HepG2 (cell line): ENCODE measurements at regions not wholly inside any gene's neighbourhood (a gene's known extent, or its start where the extent isn't known, plus 50 kb on each side); places are given as distances from the start of the nearest gene placed in this dataset.

Experiments used
- ATAC-seq: fragments of 200-7000 bp; cut with Tn5 transposase; 3 replicates; pipeline ENCODE4 v1.9.1; 2020; ENCODE audit warnings: mild to moderate bottlenecking, moderate library complexity
- BruUV-seq: library from RNA; stranded (reverse); fragments of 400-500 nt; replicated peaks from 2 replicates; lab custom pipeline; 2021; lab: Mats Ljungman, UMichigan
- CTCF ChIA-PET: fragments of 300-600 bp; formaldehyde crosslinking; extraction: SDS; loops from one replicate; lab custom pipeline; 2021; ENCODE audit warnings: low total read pairs, inconsistent platforms, low intra/inter-chr PET ratio; lab: Yijun Ruan, JAX
- POLR2A ChIA-PET: fragments of 350-600 bp; sonication (Branson Sonifier 250); formaldehyde crosslinking; loops from one replicate; lab custom pipeline; 2020; ENCODE audit warnings: antibody characterized with exemption, inconsistent platforms; lab: Yijun Ruan, JAX
- DNase-seq: peaks from one replicate; pipeline ENCODE4 v3.0.0-alpha.2; 2015; ENCODE audit warnings: low spot score
- FAIRE-seq: peaks from 3 replicates; lab custom pipeline; 2011; peaks lifted over from hg19 to GRCh38; lab: Jason Lieb, UNC
- H2AFZ ChIP-seq: one replicate; pipeline ENCODE4 v1.6.1; 2011; ENCODE audit warnings: low read length, inconsistent platforms
- H3K27ac ChIP-seq: fragments of 300-600 bp; 3 replicates; pipeline ENCODE4 v1.8.0; 2011; ENCODE audit warnings: mixed run types, mild to moderate bottlenecking, mixed read lengths, low read length, inconsistent platforms; ENCODE audit not compliant: insufficient read depth; ENCODE audit errors: extremely low read length
- H3K27me3 ChIP-seq, 2 experiments: fragments of 200-600 bp in 1 of 2; 2 replicates in 1 of 2; 3 replicates in 1 of 2; pipeline versions ENCODE4 v1.6.0 to v1.8.0; 2011; ENCODE audit warnings: low read length in 2 of 2, mild to moderate bottlenecking in 2 of 2, moderate library complexity in 2 of 2, inconsistent platforms in 1 of 2; ENCODE audit not compliant: insufficient read depth in 2 of 2, control insufficient read depth in 1 of 2
- H3K36me3 ChIP-seq, 2 experiments: fragments of 200-600 bp in 1 of 2; replicated peaks in 1 of 2; 2 replicates in 1 of 2; 3 replicates in 1 of 2; pipeline versions ENCODE4 v1.5.1 to v1.8.0; 2011; ENCODE audit warnings: low read length in 2 of 2, inconsistent platforms in 1 of 2; ENCODE audit not compliant: insufficient read depth in 2 of 2, control insufficient read depth in 1 of 2
- H3K4me1 ChIP-seq: 2 replicates; pipeline ENCODE4 v1.5.1; 2012; ENCODE audit warnings: low read length, inconsistent platforms; ENCODE audit not compliant: insufficient read depth
- H3K4me2 ChIP-seq: 2 replicates; pipeline ENCODE4 v1.6.0; 2011; ENCODE audit warnings: low read depth, low read length, inconsistent platforms
- H3K4me3 ChIP-seq, 3 experiments: fragments of 200-600 bp in 1 of 3; sonication (generic), shearing (Covaris generic) in 1 of 3; replicated peaks in 1 of 3; 2 replicates each; pipeline ENCODE4 v1.5.1; 2011 to 2016; ENCODE audit warnings: low read length in 3 of 3, inconsistent platforms in 2 of 3, low read depth in 2 of 3, mild to moderate bottlenecking in 2 of 3, control low read depth in 1 of 3, mixed read lengths in 1 of 3; ENCODE audit not compliant: insufficient read depth in 1 of 3
- H3K79me2 ChIP-seq: one replicate; pipeline ENCODE4 v1.6.1; 2011; ENCODE audit warnings: low read length, inconsistent platforms; ENCODE audit not compliant: insufficient read depth
- H3K9ac ChIP-seq: 2 replicates; pipeline ENCODE4 v1.6.0; 2011; ENCODE audit warnings: mild to moderate bottlenecking, low read depth, low read length, inconsistent platforms; ENCODE audit not compliant: insufficient read depth
- H3K9me3 ChIP-seq: 2 replicates; pipeline ENCODE4 v1.5.1; 2012; ENCODE audit warnings: mild to moderate bottlenecking, low read length
- H4K20me1 ChIP-seq: 2 replicates; pipeline ENCODE4 v1.6.0; 2011; ENCODE audit warnings: inconsistent platforms, mild to moderate bottlenecking, low read length, moderate library complexity; ENCODE audit not compliant: insufficient read depth
- EEA1 ChIP-seq: sonication (generic); formaldehyde crosslinking; IDR thresholded peaks from 2 replicates; pipeline ENCODE4 v1.5.1; 2020; ENCODE audit warnings: mild to moderate bottlenecking, missing genetic modification reagents, borderline replicate concordance
- FOSL2 ChIP-seq: sonication (generic); formaldehyde crosslinking; IDR thresholded peaks from 2 replicates; pipeline ENCODE4 v1.4.0; 2020; ENCODE audit warnings: missing genetic modification reagents
- FOXA1 ChIP-seq, 2 experiments: fragments of 450-650 bp in 1 of 2; sonication (generic) in 1 of 2; formaldehyde crosslinking in 1 of 2; IDR thresholded peaks; 2 replicates each; pipeline versions ENCODE4 v1.4.0 to v1.6.1; 2016 to 2020; ENCODE audit warnings: missing genetic modification reagents in 1 of 2
- NPAS2 ChIP-seq: sonication (generic); formaldehyde crosslinking; IDR thresholded peaks from 2 replicates; pipeline ENCODE4 v1.8.0; 2022; ENCODE audit warnings: mild to moderate bottlenecking, missing genetic modification reagents, borderline replicate concordance
- SIN3B ChIP-seq: fragments of 150-350 bp; IDR thresholded peaks from 2 replicates; pipeline ENCODE4 v1.6.1; 2014; ENCODE audit warnings: low read length
- ZNF569 ChIP-seq: sonication (generic); formaldehyde crosslinking; IDR thresholded peaks from 2 replicates; pipeline ENCODE4 v1.5.0; 2020; ENCODE audit warnings: mild to moderate bottlenecking, missing genetic modification reagents, moderate library complexity, borderline replicate concordance
- WGBS: methylation state at CpG from one replicate; pipeline ENCODE4 v1.1.6; 2017; ENCODE audit warnings: low lambda C conversion rate; 5-methylcytosine and 5-hydroxymethylcytosine counted together
- in situ Hi-C: cut with HindIII; loops from 2 replicates; pipeline ENCODE4 v1.10.0; 2017; ENCODE audit warnings: low pct_unique_long_range_greater_than_20kb; ENCODE audit not compliant: extremely low pct_ligation_motif_present
- intact Hi-C: fragments of 100-400 bp; cut with micrococcal nuclease; formaldehyde crosslinking; loops from one replicate; pipeline ENCODE4 v1.10.0; 2022; ENCODE audit not compliant: unreplicated experiment
- TF ChIP-seq, protein P1 (sequence below): sonication (generic); formaldehyde crosslinking; IDR thresholded peaks from 2 replicates; pipeline ENCODE4 v1.5.0; 2020; ENCODE audit warnings: mild to moderate bottlenecking, missing genetic modification reagents
- TF ChIP-seq, protein P2 (sequence below): sonication (generic); formaldehyde crosslinking; IDR thresholded peaks from 2 replicates; pipeline ENCODE4 v1.4.0; 2020; ENCODE audit warnings: mild to moderate bottlenecking, low read depth, missing genetic modification reagents
- TF ChIP-seq, protein P3 (sequence below): IDR thresholded peaks from 2 replicates; pipeline ENCODE4 v1.6.1; 2012; ENCODE audit warnings: inconsistent platforms
- TF ChIP-seq, protein P4 (sequence below): sonication (generic); formaldehyde crosslinking; conservative IDR thresholded peaks from 2 replicates; pipeline ENCODE4 v1.8.0; 2022; ENCODE audit warnings: missing genetic modification reagents
- TF ChIP-seq, protein P5 (sequence below): sonication (generic); formaldehyde crosslinking; IDR thresholded peaks from 2 replicates; pipeline ENCODE4 v1.5.0; 2020; ENCODE audit warnings: missing genetic modification reagents, mild to moderate bottlenecking, borderline replicate concordance
- TF ChIP-seq, protein P6 (sequence below): sonication (generic); formaldehyde crosslinking; IDR thresholded peaks from 2 replicates; pipeline ENCODE4 v1.5.0; 2020; ENCODE audit warnings: missing genetic modification reagents, mild to moderate bottlenecking, borderline replicate concordance

DNA sequence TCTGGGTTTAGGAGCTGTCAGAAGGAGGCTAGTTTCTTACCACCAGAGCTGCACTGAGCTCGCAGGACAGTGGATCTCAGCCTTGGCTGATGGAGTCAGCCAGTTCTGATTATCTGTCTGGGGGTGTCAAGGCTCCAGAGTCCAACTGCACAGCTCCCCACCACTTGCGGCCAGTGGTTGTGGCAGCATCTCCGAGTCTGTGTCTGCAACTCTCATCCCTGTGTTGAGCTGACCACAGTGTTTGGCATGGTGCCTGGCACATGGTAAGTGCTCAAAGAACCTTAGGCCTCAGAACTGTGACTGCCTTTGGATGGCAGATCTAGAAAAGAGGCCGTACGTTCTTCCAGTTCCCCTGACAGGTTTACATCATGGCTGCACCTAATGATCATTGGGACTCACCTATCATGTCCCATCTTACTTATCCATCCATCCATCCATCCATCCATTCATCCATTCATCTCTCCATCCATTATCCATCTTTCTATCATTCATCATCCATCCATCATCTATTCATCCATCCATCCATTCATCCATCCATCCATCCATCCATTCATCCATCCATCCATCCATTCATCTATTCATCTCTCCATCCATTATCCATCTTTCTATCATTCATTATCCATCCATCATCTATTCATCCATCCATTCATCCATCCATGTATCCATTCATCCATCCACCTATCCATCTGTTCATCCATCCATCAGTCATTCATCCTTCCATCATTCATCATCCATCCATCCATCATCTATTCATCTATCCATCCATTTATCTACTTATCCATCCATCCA, 114.5 kb downstream of the CRYAA start (continued):
- TF ChIP-seq, protein P1, sequence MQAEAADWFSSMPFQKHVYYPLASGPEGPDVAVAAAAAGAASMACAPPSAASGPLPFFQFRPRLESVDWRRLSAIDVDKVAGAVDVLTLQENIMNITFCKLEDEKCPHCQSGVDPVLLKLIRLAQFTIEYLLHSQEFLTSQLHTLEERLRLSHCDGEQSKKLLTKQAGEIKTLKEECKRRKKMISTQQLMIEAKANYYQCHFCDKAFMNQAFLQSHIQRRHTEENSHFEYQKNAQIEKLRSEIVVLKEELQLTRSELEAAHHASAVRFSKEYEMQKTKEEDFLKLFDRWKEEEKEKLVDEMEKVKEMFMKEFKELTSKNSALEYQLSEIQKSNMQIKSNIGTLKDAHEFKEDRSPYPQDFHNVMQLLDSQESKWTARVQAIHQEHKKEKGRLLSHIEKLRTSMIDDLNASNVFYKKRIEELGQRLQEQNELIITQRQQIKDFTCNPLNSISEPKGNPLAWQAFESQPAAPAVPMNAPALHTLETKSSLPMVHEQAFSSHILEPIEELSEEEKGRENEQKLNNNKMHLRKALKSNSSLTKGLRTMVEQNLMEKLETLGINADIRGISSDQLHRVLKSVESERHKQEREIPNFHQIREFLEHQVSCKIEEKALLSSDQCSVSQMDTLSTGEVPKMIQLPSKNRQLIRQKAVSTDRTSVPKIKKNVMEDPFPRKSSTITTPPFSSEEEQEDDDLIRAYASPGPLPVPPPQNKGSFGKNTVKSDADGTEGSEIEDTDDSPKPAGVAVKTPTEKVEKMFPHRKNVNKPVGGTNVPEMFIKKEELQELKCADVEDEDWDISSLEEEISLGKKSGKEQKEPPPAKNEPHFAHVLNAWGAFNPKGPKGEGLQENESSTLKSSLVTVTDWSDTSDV (CRISPR knock-in tag) = no peak
- TF ChIP-seq FOXA1 (IDR thresholded peaks at IDR 0.05) (peak; percentile 40; the same call in 1 of the 2 replicates), FOXA1 (CRISPR knock-in tag; IDR thresholded peaks at IDR 0.05) (no peak)
- TF ChIP-seq, protein P2, sequence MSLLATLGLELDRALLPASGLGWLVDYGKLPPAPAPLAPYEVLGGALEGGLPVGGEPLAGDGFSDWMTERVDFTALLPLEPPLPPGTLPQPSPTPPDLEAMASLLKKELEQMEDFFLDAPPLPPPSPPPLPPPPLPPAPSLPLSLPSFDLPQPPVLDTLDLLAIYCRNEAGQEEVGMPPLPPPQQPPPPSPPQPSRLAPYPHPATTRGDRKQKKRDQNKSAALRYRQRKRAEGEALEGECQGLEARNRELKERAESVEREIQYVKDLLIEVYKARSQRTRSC = no peak

DNA sequence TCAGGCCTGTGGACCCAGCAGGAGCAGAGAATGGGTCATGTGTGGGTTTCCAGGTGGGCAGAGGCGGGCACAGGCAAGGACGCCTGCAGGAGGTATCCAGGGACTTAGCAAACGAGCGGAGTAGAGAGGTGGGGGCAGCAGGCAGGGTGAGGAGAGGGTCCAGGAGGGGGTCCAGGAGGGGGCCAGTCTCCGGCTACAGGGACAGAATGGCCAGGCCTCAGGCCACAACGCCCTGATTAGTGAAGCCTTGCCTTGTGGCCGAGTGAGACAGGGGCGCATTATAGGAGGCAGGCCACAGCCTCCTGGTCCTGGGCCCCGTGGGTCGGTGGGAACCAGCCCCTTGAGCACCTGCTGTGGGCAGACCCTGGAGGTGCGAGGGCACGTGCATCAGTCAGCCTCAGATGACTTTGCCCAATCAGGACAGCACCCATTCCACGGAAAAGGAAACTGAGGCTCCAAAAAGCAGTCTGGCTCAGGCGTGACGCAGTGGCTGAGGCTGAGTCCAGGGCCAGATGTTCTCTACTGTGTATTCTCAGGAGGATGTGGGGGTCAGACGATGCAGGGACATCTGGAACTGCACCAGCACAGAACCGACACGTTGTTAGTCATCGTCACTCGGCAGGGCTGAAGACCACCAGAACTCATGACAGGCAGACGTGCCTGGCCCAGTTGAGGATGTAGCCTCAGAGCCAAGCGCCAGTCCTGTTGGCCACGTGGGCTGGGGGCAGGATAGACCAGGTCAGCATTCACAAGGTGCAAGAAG, 113.7 kb downstream of the CRYAA start:
- in situ Hi-C loops (no loop called here), intact Hi-C loops (no loop called here)
- BruUV-seq = no TSS peak
- Histone ChIP-seq H3K9me3 (no peaks in the 10 kb centered on the region), H3K9ac (no peak overlapping the region), H3K4me2 (no peak overlapping the region), H3K27me3 (peaks cover 0 to 2% of the 10 kb centered on the region in 2 experiments; a peak in 1 of 5 replicates), H2AFZ (no peak overlapping the region), H3K79me2 (no peaks in the 10 kb centered on the region), H3K4me1 (peaks cover 41% of the 10 kb centered on the region), H3K4me3 (no peak overlapping the region), H3K27ac (no peak overlapping the region), H4K20me1 (no peaks in the 10 kb centered on the region), H3K36me3 (no peaks in the 10 kb centered on the region)
- WGBS = 62% methylated on average over 16 of the region's 23 CpGs
- FAIRE-seq = no peak
- CTCF ChIA-PET = no interaction called here
- ATAC-seq = no peak; the same call in 2 of the 3 replicates
- DNase-seq = no peak
- POLR2A ChIA-PET = interaction anchor here (1.1 kb wide), 1 partner anchor 14 kb away, joined by 3 read pairs; no protein-coding TSS in a partner anchor
- no peak for TF ChIP-seq SIN3B
- no peak for TF ChIP-seq ZNF569 (CRISPR knock-in tag)
- TF ChIP-seq, protein P3, sequence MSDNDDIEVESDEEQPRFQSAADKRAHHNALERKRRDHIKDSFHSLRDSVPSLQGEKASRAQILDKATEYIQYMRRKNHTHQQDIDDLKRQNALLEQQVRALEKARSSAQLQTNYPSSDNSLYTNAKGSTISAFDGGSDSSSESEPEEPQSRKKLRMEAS = no peak
- TF ChIP-seq, protein P4, sequence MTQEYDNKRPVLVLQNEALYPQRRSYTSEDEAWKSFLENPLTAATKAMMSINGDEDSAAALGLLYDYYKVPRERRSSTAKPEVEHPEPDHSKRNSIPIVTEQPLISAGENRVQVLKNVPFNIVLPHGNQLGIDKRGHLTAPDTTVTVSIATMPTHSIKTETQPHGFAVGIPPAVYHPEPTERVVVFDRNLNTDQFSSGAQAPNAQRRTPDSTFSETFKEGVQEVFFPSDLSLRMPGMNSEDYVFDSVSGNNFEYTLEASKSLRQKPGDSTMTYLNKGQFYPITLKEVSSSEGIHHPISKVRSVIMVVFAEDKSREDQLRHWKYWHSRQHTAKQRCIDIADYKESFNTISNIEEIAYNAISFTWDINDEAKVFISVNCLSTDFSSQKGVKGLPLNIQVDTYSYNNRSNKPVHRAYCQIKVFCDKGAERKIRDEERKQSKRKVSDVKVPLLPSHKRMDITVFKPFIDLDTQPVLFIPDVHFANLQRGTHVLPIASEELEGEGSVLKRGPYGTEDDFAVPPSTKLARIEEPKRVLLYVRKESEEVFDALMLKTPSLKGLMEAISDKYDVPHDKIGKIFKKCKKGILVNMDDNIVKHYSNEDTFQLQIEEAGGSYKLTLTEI (CRISPR knock-in tag) = no peak
- no peak for TF ChIP-seq NPAS2 (CRISPR knock-in tag)
- TF ChIP-seq FOSL2 (CRISPR knock-in tag) = no peak
- TF ChIP-seq, protein P5, sequence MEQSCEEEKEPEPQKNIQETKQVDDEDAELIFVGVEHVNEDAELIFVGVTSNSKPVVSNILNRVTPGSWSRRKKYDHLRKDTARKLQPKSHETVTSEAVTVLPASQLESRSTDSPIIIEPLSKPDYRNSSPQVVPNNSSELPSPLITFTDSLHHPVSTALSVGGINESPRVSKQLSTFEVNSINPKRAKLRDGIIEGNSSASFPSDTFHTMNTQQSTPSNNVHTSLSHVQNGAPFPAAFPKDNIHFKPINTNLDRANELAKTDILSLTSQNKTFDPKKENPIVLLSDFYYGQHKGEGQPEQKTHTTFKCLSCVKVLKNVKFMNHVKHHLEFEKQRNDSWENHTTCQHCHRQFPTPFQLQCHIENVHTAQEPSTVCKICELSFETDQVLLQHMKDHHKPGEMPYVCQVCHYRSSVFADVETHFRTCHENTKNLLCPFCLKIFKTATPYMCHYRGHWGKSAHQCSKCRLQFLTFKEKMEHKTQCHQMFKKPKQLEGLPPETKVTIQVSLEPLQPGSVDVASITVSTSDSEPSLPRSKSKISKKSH = no peak
- TF ChIP-seq EEA1 (CRISPR knock-in tag) = no peak
- TF ChIP-seq, protein P6, sequence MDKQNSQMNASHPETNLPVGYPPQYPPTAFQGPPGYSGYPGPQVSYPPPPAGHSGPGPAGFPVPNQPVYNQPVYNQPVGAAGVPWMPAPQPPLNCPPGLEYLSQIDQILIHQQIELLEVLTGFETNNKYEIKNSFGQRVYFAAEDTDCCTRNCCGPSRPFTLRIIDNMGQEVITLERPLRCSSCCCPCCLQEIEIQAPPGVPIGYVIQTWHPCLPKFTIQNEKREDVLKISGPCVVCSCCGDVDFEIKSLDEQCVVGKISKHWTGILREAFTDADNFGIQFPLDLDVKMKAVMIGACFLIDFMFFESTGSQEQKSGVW (CRISPR knock-in tag) = no peak
